ENCODE measurements at regions not wholly inside any gene's neighbourhood (a gene's known extent, or its start where the extent isn't known, plus 50 kb on each side); places are given as distances from the start of the nearest gene placed in this dataset.

DNA sequence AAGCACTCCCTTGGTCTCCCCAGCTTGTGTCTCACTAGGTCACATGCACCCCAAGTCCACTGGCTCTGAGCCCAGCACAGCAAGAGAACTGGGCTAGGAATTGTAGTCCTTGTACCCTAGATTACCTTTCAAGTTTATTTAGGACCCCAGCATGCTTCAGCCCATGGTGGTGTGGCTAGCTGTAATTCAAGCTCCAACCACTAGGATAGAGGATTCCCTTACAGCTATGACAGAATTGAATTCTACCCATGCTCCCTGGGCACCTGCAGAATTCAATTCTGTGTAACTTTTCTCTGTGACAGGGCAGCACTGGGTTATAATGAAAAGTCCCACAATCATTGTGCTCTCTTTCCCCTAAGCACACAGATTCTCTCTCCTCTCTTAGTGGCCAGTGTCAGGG, 253.8 kb upstream of the DMD start:
- no peak for DNase-seq

DNA sequence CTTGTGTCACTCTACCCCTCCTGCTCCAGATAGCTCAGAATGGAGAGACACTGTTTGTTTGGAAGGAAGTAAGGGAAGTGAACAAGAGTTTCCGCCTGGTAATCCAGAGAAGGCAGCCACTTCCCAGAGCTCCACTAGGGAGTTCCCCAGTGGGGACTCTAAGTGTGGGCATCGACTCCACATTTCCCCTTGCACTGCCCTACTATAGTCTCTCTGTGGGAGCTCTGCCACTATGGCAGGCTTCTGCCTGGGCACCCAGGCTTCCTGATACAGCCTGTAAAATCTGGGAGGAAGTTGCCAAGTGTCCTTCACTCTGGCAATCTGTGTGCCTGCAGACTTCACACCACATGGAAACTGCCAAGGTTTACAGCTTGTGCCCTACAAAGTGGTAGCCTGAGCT, 245.8 kb upstream of the DMD start:
- DNase-seq: no peak

DNA sequence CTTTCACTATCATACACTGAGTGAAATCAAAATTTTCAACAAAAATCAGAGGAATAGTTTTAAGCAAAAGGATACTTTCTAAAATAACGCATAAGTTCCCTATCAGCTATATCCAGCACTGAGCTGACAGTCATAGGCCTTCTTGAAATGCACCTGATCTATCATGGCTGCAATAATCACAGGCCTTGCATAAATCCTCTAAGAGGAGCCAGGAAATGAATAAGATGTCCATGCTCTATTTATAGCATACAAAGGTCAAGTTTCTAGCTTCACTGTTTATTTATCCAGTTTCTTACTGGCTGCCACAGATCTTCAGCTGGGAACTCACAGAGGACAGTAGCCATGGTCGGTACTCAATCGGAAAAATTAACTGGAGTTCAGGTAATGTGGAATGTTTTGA, 235.9 kb upstream of the DMD start:
- DNase-seq: no peak

DNA sequence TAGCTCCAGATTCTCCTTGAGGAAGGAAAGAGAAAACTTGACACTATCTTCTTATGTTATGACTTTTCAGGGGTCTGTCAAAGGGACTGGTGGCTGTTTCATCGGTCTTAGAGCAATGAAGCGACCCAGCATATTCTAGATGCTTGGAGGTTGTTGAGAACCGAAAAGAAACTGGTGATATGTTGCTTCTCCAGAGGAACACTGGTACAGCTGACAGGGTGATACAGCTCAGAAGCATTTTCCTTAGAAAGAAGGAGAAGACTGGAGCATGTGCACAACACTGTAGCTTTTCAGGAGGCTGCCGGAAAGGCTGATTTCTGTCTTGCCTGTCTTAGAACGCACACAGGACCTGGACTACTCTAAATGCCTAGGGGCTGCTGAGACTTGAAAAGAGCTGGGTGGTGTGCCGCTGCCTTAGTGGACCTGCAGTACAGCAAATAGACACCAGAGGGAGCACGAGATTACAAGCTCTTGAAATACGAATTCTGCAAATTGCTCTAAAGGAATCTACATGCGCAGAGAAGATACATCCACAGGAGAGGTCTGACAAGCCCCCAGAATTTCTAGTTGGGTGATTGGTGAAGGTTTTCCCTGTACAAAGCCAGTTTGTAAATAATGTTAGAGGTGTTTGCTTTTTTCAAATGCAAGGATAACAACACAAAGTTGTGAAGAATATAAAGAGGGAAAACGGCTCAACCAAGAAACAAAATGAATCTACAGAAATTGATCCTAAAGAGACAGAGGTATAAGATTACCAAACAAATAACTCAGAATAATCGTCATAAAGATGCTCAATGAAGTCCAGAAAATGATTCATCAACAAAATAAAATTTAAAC, 223.1 kb upstream of the DMD start:
- peak in 1 of 2 donors; percentile 0 for DNase-seq

GRCh38 chrX:33416273-33416805, 205.0 kb upstream of the DMD start:
- no peak for DNase-seq

DNA sequence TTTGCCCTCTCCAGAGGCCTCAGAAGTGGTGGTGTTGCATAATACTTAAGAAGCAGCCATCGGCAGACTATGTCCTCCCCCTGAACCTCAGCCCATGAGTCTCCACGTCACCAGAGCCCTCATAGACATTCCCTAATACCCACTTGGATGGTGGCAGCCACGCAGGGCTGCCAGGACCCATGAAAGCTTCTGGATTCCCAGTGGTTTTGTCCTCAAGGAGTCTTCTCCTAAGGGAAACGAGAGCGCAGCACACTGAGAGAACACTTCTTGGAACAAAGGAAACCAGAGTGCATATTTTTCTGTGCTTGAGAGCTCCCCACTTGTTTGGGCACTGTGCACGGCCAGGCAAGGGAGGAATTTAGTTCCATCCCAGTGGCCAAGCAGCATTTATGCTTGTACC, 204.1 kb upstream of the DMD start:
- DNase-seq: no peak

- no peak for DNase-seq
These were observed 174.2 kb upstream of the DMD start for GRCh38 chrX:33385546-33385945.

DNA sequence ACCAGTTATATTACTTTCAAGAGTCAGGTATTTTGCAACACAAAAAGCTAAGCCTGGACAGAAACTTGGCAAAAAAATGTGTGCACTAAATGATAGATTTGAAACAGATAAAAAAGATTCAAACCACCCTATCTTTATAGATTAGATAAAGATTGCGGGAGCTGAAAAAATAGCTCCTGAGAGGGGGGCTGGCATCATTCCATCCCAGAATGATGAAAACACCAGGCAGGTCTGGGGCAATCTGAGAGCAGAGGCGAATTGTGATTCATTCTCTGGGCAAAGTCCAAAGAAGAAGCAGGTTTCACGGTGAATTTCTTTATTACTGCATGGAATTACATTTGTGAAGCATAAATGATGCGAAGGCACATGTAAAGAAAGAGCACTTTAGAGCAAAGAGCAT, 168.5 kb upstream of the DMD start:
- DNase-seq: no peak

DNA sequence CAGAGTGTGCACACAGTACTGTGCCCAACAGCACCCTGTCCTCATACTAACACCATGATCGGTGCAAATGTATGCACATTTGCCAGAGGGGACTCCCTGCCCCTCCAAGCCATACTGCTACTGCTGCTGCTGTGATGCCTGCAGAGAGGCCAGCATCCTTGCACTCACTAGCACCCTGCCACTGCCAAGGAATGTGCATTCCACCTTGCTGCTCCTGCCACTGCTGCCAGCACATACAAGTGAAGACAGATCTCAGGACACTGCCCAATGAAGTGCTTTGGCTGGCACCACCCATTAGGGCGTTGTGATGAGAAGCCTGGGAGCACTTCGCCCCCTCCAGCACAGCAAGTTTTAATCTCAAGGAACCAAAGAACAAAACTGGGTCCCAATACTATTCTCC, 146.3 kb upstream of the DMD start:
- no peak for DNase-seq

DNA sequence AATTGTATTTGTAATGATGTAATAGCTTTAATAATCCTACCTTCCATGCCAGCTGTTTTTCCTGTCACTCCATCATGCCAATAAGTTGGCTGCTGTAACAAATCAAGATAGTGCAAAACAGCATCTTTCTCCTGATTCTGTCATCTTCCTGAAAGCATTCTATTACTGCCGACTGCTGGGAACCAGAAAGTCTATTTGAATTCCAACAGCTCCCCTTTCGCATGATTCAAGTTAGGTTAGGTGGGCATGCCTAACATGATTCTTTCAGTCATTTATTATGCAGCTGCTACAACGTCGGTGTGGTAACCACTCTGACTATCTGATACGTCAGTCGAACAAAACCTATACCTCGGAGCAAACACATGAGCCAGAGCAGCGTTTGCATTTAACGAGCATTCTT, 127.9 kb upstream of the DMD start:
- DNase-seq: no peak

GRCh38 chrX:33336783-33337182, 125.4 kb upstream of the DMD start:
- no peak for DNase-seq

DNA sequence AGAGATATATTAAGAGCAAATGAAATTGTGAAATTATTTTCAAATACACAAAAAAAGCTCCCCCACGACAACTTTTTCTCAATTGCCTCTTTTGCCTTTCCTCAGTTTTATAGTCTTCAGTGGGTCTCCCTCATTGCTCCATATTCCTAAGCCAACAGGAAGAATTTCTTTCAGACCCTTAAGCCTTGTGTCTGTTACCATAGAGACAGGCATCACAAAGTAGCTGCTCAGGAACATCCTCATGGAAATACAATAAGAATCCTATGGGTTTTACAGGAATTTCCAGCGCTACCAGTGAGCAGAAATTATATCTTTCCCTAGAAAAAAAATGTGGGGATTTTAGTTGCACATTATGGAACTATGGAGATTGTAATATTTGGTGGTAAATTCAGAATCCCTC, 121.9 kb upstream of the DMD start:
- no peak for DNase-seq

DNA sequence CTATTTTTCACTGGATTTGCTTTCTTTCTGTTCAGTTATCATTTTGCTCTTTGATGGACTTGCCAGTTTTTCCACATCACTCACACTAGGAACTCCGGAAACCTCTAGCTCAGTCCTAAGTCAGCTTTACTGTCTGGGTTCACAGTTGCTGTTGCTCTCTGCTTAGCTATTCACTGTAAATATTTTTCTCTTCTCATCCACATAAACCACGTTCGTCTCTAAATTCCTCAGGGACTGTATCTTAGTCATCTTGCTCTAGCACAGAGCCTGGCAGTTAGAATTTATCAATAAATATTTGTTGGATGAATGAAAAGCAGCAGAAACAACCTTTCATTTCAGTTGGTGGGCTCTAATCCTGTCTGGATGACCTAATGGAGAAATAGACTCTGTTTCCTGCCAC, 119.4 kb upstream of the DMD start:
- no peak for DNase-seq

DNA sequence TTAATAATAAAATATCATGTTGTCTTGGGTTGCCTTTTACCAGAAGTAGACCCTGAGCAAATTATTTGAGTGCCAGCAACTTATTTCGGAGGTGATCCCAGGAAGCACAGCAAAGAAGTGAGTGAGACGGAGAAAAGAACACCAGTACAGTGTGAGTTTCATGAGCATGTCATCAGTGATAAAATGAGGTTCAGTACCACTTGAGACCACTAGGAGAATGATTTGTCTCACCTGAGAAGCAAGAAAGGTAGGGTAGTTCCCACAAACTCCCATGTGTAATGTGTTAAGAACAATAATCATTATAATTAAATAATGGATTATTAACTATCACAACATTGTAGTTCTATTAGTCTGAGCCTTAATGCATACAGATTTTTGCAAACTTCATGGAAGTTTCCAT, 112.8 kb upstream of the DMD start:
- DNase-seq: no peak

DNA sequence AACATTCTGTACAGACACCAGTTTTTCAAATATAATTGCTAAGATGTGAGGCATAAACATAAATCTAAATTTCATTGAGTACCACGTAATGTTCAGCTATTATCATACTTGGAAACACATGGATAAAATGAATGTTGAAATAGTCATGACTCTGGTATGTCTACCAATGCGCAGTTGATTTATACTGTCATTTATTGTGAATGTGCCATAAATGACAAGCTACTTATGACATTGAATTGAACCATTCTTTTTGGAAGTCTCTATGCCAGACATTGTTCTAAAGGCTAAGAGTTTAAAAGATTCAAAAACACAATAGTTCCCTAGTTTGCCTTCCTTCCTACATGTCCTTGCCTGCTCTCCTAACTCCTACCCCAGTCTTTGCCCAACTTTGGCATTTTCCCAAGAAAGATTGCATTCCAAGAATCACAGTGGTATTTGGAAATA, 96.6 kb upstream of the DMD start:
- DNase-seq: no peak

DNA sequence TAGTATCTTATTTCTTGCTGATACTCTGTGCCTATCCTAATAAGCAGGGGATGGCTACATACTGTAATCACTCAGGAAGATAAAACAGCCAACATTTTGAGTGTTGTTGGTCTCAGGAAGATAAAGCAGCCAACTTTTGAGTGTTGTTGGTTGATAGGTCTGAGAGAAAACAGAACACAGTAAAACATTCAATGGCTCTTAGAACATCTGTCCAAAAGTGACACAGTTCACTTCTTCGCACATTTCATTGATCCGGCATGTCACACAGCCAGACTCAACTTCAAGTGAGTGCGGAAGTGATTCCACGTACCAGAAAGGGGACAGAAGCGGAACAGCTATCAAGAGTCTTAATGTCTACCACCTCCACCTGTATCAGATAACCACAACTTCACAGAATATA, 87.3 kb upstream of the DMD start:
- DNase-seq: no peak

- no peak for DNase-seq
These were observed 74.2 kb upstream of the DMD start for GRCh38 chrX:33285550-33285949.

- no peak for DNase-seq
These were observed 65.7 kb upstream of the DMD start for GRCh38 chrX:33277046-33277445.

DNA sequence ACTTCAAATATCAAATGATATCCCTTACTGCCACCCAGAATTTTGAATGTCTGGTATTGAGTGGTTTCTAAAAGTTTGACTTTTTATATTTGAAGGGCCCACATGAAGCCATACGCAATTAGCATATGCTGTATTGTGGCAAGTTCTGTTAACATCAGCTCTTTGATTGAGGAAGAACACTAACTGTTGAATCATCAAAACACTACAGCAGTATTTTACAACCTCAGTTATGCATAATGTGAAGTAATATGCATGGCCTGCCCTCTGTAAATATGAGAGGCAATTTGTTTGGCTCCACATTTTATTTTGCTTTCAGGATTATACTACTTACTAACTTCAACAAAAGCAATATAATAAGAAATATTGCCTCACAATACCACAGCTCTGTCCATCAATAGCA, 62.2 kb upstream of the DMD start:
- DNase-seq: no peak

- DNase-seq: no peak
These were observed 61.6 kb upstream of the DMD start for GRCh38 chrX:33272986-33273385.

All from bone marrow (tissue), 2 donors.